ENCODE measurements at regions not wholly inside any gene's neighbourhood (a gene's known extent, or its start where the extent isn't known, plus 50 kb on each side); places are given as distances from the start of the nearest gene placed in this dataset.

- no peak overlapping the region for H2AFZ ChIP-seq
- H3K9me2 ChIP-seq (ENCODE audit: insufficient read depth), result no peaks in the 10 kb centered on the region
- H3K27me3 ChIP-seq (ENCODE audit: insufficient read depth, low read depth), result no peaks in the 10 kb centered on the region
- no peaks in the 10 kb centered on the region for H3K9me3 ChIP-seq (ENCODE audit: insufficient read depth, low read depth)
- H3F3A ChIP-seq (ENCODE audit: insufficient read depth, low read depth), result no peaks in the 10 kb centered on the region; the same call in 1 of the 2 replicates
- no peaks in the 10 kb centered on the region for H3K79me2 ChIP-seq (ENCODE audit: low read depth)
- ChIA-PET CTCF (no interaction called here), POLR2A (ENCODE audit: unreplicated experiment) (no interaction called here)
- BruUV-seq (replicated peaks), result no TSS peak
- no peak for TF ChIP-seq EZH2 (IDR thresholded peaks at IDR 0.05; ENCODE audit: low read depth)
- H4K20me1 ChIP-seq (ENCODE audit: insufficient read depth), result no peaks in the 10 kb centered on the region
- no peak for DNase-seq
- H3K27ac ChIP-seq, result no peak overlapping the region
- H3K4me3 ChIP-seq, result no peak overlapping the region
- H3K4me2 ChIP-seq, result no peak overlapping the region
- H3K36me3 ChIP-seq (ENCODE audit: low read depth), result no peaks in the 10 kb centered on the region
- intact Hi-C loops (cut with micrococcal nuclease; ENCODE audit: unreplicated experiment), result no loop called here
- H3K4me1 ChIP-seq (replicated peaks; ENCODE audit: insufficient read depth), result no peaks in the 10 kb centered on the region
Observed at GRCh38 chr7:9981742-9982349, 991.8 kb upstream of the PHF14 start.

- Histone ChIP-seq H3K27me3 (ENCODE audit: insufficient read depth, low read depth) (no peaks in the 10 kb centered on the region), H3K79me2 (ENCODE audit: low read depth) (no peaks in the 10 kb centered on the region), H3K27ac (no peak overlapping the region), H3F3A (ENCODE audit: insufficient read depth, low read depth) (no peaks in the 10 kb centered on the region; the same call in 1 of the 2 replicates), H3K36me3 (ENCODE audit: low read depth) (no peaks in the 10 kb centered on the region), H3K9me2 (ENCODE audit: insufficient read depth) (no peaks in the 10 kb centered on the region), H3K4me2 (no peak overlapping the region), H4K20me1 (ENCODE audit: insufficient read depth) (no peaks in the 10 kb centered on the region), H3K9me3 (ENCODE audit: insufficient read depth, low read depth) (no peaks in the 10 kb centered on the region), H3K4me3 (no peak overlapping the region), H2AFZ (no peak overlapping the region), H3K4me1 (replicated peaks; ENCODE audit: insufficient read depth) (no peaks in the 10 kb centered on the region)
- BruUV-seq (replicated peaks), result no TSS peak
- no peak for DNase-seq
- ChIA-PET CTCF (no interaction called here), POLR2A (ENCODE audit: unreplicated experiment) (no interaction called here)
- intact Hi-C loops (cut with micrococcal nuclease; ENCODE audit: unreplicated experiment), result no loop called here
- TF ChIP-seq EZH2 (IDR thresholded peaks at IDR 0.05; ENCODE audit: low read depth), result no peak
- no peak for TF ChIP-seq CTCF (conservative IDR thresholded peaks at IDR 0.05)
Observed at GRCh38 chr7:9983048-9983447, 990.6 kb upstream of the PHF14 start.

GRCh38 chr7:10015687-10016086, 958.0 kb upstream of the PHF14 start:
- POLR2A ChIA-PET (ENCODE audit: unreplicated experiment), result no interaction called here
- no peak overlapping the region for H2AFZ ChIP-seq
- CTCF ChIA-PET, result no interaction called here
- no peaks in the 10 kb centered on the region for H3K36me3 ChIP-seq (ENCODE audit: low read depth)
- intact Hi-C loops (cut with micrococcal nuclease; ENCODE audit: unreplicated experiment), result no loop called here
- H3K79me2 ChIP-seq (ENCODE audit: low read depth), result no peaks in the 10 kb centered on the region
- H3F3A ChIP-seq (ENCODE audit: insufficient read depth, low read depth), result no peaks in the 10 kb centered on the region
- no peak overlapping the region for H3K4me2 ChIP-seq
- no peaks in the 10 kb centered on the region for H4K20me1 ChIP-seq (ENCODE audit: insufficient read depth)
- H3K9me2 ChIP-seq (ENCODE audit: insufficient read depth), result no peaks in the 10 kb centered on the region
- H3K27me3 ChIP-seq (ENCODE audit: insufficient read depth, low read depth), result no peaks in the 10 kb centered on the region
- TF ChIP-seq EZH2 (IDR thresholded peaks at IDR 0.05; ENCODE audit: low read depth), result no peak
- TF ChIP-seq CTCF (conservative IDR thresholded peaks at IDR 0.05), result no peak
- H3K4me3 ChIP-seq, result no peak overlapping the region
- H3K9me3 ChIP-seq (ENCODE audit: insufficient read depth, low read depth), result no peaks in the 10 kb centered on the region
- no TSS peak for BruUV-seq (replicated peaks)
- H3K4me1 ChIP-seq (replicated peaks; ENCODE audit: insufficient read depth), result no peaks in the 10 kb centered on the region
- no peak for DNase-seq
- H3K27ac ChIP-seq, result no peak overlapping the region

- TF ChIP-seq CTCF (conservative IDR thresholded peaks at IDR 0.05) (no peak), EZH2 (IDR thresholded peaks at IDR 0.05; ENCODE audit: low read depth) (no peak)
- Histone ChIP-seq H3K27me3 (ENCODE audit: insufficient read depth, low read depth) (no peaks in the 10 kb centered on the region), H3K79me2 (ENCODE audit: low read depth) (no peaks in the 10 kb centered on the region), H3K27ac (no peak overlapping the region), H3K9me2 (ENCODE audit: insufficient read depth) (no peaks in the 10 kb centered on the region; the same call in 1 of the 2 replicates), H3K36me3 (ENCODE audit: low read depth) (no peaks in the 10 kb centered on the region), H3K4me2 (no peak overlapping the region), H2AFZ (no peak overlapping the region), H3K4me3 (no peak overlapping the region), H3F3A (ENCODE audit: insufficient read depth, low read depth) (no peaks in the 10 kb centered on the region), H3K9me3 (ENCODE audit: insufficient read depth, low read depth) (no peaks in the 10 kb centered on the region), H3K4me1 (replicated peaks; ENCODE audit: insufficient read depth) (no peaks in the 10 kb centered on the region), H4K20me1 (ENCODE audit: insufficient read depth) (no peaks in the 10 kb centered on the region)
- ChIA-PET CTCF (no interaction called here), POLR2A (ENCODE audit: unreplicated experiment) (no interaction called here)
- no peak for DNase-seq
- no TSS peak for BruUV-seq (replicated peaks)
- intact Hi-C loops (cut with micrococcal nuclease; ENCODE audit: unreplicated experiment), result no loop called here
Observed at GRCh38 chr7:10022480-10022879, 951.2 kb upstream of the PHF14 start.
